MM.1S (cell line): ENCODE measurements at regions not wholly inside any gene's neighbourhood (a gene's known extent, or its start where the extent isn't known, plus 50 kb on each side); places are given as distances from the start of the nearest gene placed in this dataset.

ENCODE experiments used
- DNase-seq: peaks from one replicate; pipeline ENCODE4 v3.0.0-alpha.2; 2015
- H2AFZ ChIP-seq: fragments of 300-600 bp; sonication (generic); 2 replicates; pipeline ENCODE4 v1.6.0; 2016; ENCODE audit warnings: antibody characterized with exemption, low read length
- H3F3A ChIP-seq: fragments of 300-600 bp; sonication (generic); 2 replicates; pipeline ENCODE4 v1.6.1; 2016; ENCODE audit warnings: mild to moderate bottlenecking, antibody characterized with exemption, low read length, moderate library complexity, mixed read lengths; ENCODE audit not compliant: insufficient read depth
- H3K27ac ChIP-seq: fragments of 300-600 bp; sonication (generic); 2 replicates; pipeline ENCODE4 v1.5.1; 2016; ENCODE audit warnings: mild to moderate bottlenecking, low read length
- H3K27me3 ChIP-seq: fragments of 300-600 bp; sonication (generic); replicated peaks from 2 replicates; pipeline ENCODE4 v1.6.0; 2016; ENCODE audit warnings: low read length; ENCODE audit not compliant: insufficient read depth
- H3K36me3 ChIP-seq: fragments of 300-600 bp; sonication (generic); replicated peaks from 2 replicates; pipeline ENCODE4 v1.6.1; 2016; ENCODE audit warnings: mild to moderate bottlenecking, low read length, mixed read lengths; ENCODE audit not compliant: insufficient read depth
- H3K4me1 ChIP-seq: fragments of 300-600 bp; sonication (generic); 2 replicates; pipeline ENCODE4 v1.6.1; 2016; ENCODE audit warnings: low read length, mixed read lengths
- H3K4me2 ChIP-seq: fragments of 300-600 bp; sonication (generic); 2 replicates; pipeline ENCODE4 v1.6.0; 2016; ENCODE audit warnings: low read depth, low read length
- H3K4me3 ChIP-seq: fragments of 300-600 bp; sonication (generic); 2 replicates; pipeline ENCODE4 v1.5.1; 2016; ENCODE audit warnings: low read length, mixed read lengths
- H3K79me2 ChIP-seq: fragments of 300-600 bp; sonication (generic); 2 replicates; pipeline ENCODE4 v1.6.1; 2016; ENCODE audit warnings: mixed run types, low read length, mixed read lengths
- H3K9ac ChIP-seq: fragments of 300-600 bp; sonication (generic); 2 replicates; pipeline ENCODE4 v1.6.1; 2016; ENCODE audit warnings: low read length, mixed read lengths
- H3K9me2 ChIP-seq: fragments of 300-600 bp; sonication (generic); replicated peaks from 2 replicates; pipeline ENCODE4 v1.6.1; 2016; ENCODE audit warnings: mild to moderate bottlenecking, low read length, mixed read lengths; ENCODE audit not compliant: insufficient read depth
- H3K9me3 ChIP-seq: fragments of 300-600 bp; sonication (generic); replicated peaks from 2 replicates; pipeline ENCODE4 v1.6.1; 2016; ENCODE audit warnings: mild to moderate bottlenecking, low read length, mixed read lengths; ENCODE audit not compliant: insufficient read depth
- H4K20me1 ChIP-seq: fragments of 300-600 bp; sonication (generic); 2 replicates; pipeline ENCODE4 v1.6.1; 2016; ENCODE audit warnings: mild to moderate bottlenecking, low read length, moderate library complexity, mixed read lengths; ENCODE audit not compliant: insufficient read depth
- CTCF ChIP-seq: fragments of 300-600 bp; sonication (generic); IDR thresholded peaks from 2 replicates; pipeline ENCODE4 v1.5.1; 2016; ENCODE audit warnings: antibody characterized with exemption, low read length, mixed read lengths
- EZH2 ChIP-seq: fragments of 300-600 bp; sonication (generic); optimal IDR thresholded peaks from 2 replicates; pipeline ENCODE3; 2017; ENCODE audit warnings: low read depth, mild to moderate bottlenecking, antibody characterized with exemption, low read length, mixed read lengths
- EZH2phosphoT487 ChIP-seq: fragments of 300-600 bp; sonication (generic); IDR thresholded peaks from 2 replicates; pipeline ENCODE4 v1.6.1; 2018; ENCODE audit warnings: antibody characterized with exemption, low read length

GRCh38 chr3:64844558-64844957, 156.8 kb upstream of the ADAMTS9 start:
- Histone ChIP-seq H3K9me2 (no peaks in the 10 kb centered on the region), H3K9ac (no peak overlapping the region), H2AFZ (no peak overlapping the region), H3K4me1 (peaks cover 15% of the 10 kb centered on the region), H3F3A (no peaks in the 10 kb centered on the region), H3K27me3 (no peaks in the 10 kb centered on the region), H4K20me1 (no peaks in the 10 kb centered on the region), H3K4me2 (no peak overlapping the region), H3K4me3 (no peak overlapping the region), H3K27ac (no peak overlapping the region), H3K9me3 (no peaks in the 10 kb centered on the region), H3K36me3 (no peaks in the 10 kb centered on the region), H3K79me2 (no peaks in the 10 kb centered on the region)
- TF ChIP-seq EZH2phosphoT487 (no peak), CTCF (no peak), EZH2 (no peak)
- no peak for DNase-seq

DNA sequence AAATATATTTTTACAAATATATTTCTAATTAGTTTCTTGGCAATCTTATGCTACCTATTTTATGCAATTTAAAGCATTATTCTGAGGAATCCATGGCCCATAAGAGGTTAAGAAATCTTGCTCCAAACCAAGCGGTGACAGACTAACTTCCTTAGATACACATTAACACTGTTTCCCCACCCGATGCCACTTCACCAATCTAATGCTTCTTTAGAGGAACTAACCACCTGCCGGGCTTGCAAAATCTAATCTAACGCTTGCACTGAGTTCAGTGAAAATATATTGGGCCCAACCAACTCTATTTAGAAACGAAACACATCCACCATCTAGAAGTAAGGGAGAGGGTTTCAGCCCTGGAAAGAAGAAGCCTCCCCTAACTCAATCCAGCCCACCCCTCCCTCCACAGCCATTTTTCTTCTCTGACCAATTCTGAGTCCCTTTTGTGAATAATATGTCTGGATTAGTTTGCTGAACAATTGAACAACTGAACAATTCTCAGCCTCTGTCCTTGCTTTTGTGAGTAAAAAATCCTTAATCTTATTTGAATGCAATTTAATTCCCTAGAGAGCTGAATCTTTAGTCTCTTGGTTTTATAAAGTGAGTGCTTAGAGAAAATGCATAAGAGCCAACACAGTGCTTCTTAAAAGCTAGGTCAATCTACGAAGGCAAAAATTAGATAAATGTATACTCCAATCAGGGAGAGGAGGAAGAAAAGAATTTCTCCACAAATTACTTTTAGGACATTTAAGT, 150.4 kb upstream of the ADAMTS9 start:
- Histone ChIP-seq H3K79me2 (no peaks in the 10 kb centered on the region), H3K27ac (no peak overlapping the region), H3K4me2 (no peak overlapping the region), H3K4me3 (no peak overlapping the region), H3K9ac (no peak overlapping the region), H3F3A (no peaks in the 10 kb centered on the region), H3K27me3 (no peaks in the 10 kb centered on the region), H3K36me3 (no peaks in the 10 kb centered on the region), H2AFZ (no peak overlapping the region), H3K9me3 (no peaks in the 10 kb centered on the region), H3K4me1 (peaks cover 8% of the 10 kb centered on the region), H3K9me2 (no peaks in the 10 kb centered on the region), H4K20me1 (no peaks in the 10 kb centered on the region)
- no peak for DNase-seq
- TF ChIP-seq CTCF (no peak), EZH2 (no peak), EZH2phosphoT487 (no peak)

DNA sequence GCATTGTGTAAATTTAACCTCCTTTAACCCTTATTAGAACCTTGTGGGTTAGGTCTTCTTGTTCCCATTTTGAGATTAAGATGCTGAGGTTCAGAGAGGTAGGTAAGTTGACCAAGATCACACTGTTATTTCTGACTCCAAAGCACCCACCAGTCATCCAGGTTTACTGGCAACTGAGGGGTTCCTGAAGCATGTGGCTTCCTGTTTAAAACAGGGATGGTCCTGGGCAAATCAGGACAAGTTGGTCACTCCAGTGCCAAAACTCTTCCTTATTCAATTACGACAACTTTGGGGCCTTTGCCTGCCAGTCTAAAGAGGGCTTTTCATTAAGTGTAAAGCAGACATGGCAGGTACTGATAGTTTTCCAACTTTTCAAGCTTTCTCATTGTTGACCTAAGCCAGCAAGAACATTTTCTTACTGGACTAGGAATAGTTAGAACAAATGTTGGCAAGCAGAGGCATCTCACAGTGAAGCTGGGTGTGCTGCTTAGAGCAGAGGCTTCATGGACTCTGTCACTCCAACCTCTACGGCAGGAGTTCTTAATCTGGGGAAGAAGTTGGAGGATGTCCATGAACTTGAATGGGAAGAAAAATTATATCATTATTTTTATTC, 149.4 kb upstream of the ADAMTS9 start:
- H3K79me2 ChIP-seq: no peaks in the 10 kb centered on the region
- H4K20me1 ChIP-seq: no peaks in the 10 kb centered on the region
- H3F3A ChIP-seq: no peaks in the 10 kb centered on the region
- no peak overlapping the region for H2AFZ ChIP-seq
- H3K4me2 ChIP-seq: no peak overlapping the region
- H3K9ac ChIP-seq: no peak overlapping the region
- no peak for TF ChIP-seq EZH2phosphoT487
- TF ChIP-seq EZH2: no peak
- no peak for TF ChIP-seq CTCF
- no peaks in the 10 kb centered on the region for H3K9me2 ChIP-seq
- no peaks in the 10 kb centered on the region for H3K9me3 ChIP-seq
- no peaks in the 10 kb centered on the region for H3K27me3 ChIP-seq
- H3K4me3 ChIP-seq: no peak overlapping the region
- H3K36me3 ChIP-seq: no peaks in the 10 kb centered on the region
- no peak overlapping the region for H3K27ac ChIP-seq
- DNase-seq: no peak
- 0 out of 2 replicates have a peak, but pooled peaks cover 2% of the 10 kb centered on the region for H3K4me1 ChIP-seq
